IPS-NIHi11 (cell line): ENCODE measurements at regions not wholly inside any gene's neighbourhood (a gene's known extent, or its start where the extent isn't known, plus 50 kb on each side); places are given as distances from the start of the nearest gene placed in this dataset.
"Not testable (repeated sequence)": the region's sequence is repeated elsewhere in the genome, so short reads cannot be mapped to it uniquely, and the experiment has no call there.

ENCODE experiments used
- DNase-seq: peaks from one replicate; pipeline ENCODE4 v3.0.0; 2012; ENCODE audit warnings: mixed read lengths, low spot score

GRCh38 chr7:43044511-43044910 is 67.9 kb upstream of the HECW1 start:
- no peak for DNase-seq

- DNase-seq, result no peak
Measured at GRCh38 chr7:43054052-43054722, 58.3 kb upstream of the HECW1 start.

GRCh38 chr7:43057141-43057540 is 55.3 kb upstream of the HECW1 start:
- no peak for DNase-seq

DNA sequence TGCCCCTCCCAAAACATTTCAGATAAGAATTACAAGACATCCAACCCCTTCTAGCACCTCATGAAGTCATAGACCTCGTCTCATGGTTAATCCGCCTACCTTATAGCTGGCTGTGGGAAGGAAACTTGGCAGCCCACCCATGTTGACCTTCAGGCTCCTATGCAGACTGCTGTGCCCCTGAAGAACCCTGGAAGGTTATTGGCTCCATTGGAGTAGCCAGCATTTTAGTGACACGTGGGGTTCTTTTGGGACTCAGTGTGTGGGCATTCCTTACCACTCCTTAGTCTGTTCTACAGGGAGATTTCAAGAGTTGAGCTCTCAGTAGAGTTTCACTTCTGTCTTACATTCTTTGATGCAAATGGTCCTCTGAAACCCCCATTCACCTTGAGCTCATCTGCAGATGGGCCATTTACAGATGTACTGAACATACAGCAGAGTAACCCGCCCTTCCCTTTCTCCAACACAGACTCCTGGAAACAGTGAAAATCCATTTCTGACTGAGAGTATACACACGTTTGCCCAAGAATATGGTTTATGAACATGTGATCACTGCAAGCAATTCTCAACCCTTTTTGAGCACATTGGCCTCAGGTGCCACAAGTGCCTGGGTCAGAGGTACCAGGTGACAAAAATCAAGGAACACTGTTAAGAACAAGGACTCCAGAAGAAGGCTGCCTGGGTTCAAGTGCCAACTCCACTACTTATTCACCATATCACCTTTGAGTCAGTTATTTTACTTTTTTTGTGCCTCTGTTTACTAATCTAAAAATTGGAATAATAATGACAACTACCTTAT is 54.0 kb upstream of the HECW1 start:
- no peak for DNase-seq

GRCh38 chr7:43059067-43059600 is 53.3 kb upstream of the HECW1 start:
- DNase-seq, result not testable (repeated sequence)
